BE2C (cell line): ENCODE measurements at regions not wholly inside any gene's neighbourhood (a gene's known extent, or its start where the extent isn't known, plus 50 kb on each side); places are given as distances from the start of the nearest gene placed in this dataset.

Source experiments
- DNase-seq: peaks from one replicate; pipeline ENCODE4 v3.0.0-alpha.2; 2020
- H3K27me3 ChIP-seq: fragments of 250-450 bp; sonication (Bioruptor Pico); 2 replicates; pipeline ENCODE4 v1.5.1; 2020; ENCODE audit warnings: mild to moderate bottlenecking
- H3K36me3 ChIP-seq: fragments of 250-450 bp; sonication (Bioruptor Pico); 2 replicates; pipeline ENCODE4 v1.5.1; 2020; ENCODE audit warnings: mild to moderate bottlenecking
- H3K4me1 ChIP-seq: fragments of 250-450 bp; sonication (Bioruptor Pico); 2 replicates; pipeline ENCODE4 v1.5.1; 2020
- H3K4me3 ChIP-seq: 2 replicates; pipeline ENCODE4 v1.5.1; 2011; ENCODE audit warnings: low read depth, low read length
- H3K9me3 ChIP-seq: fragments of 250-450 bp; sonication (Bioruptor Pico); 2 replicates; pipeline ENCODE4 v1.5.1; 2020
- TF ChIP-seq, protein P1 (sequence below): IDR thresholded peaks from 2 replicates; pipeline ENCODE4 v1.5.1; 2012; ENCODE audit warnings: mild to moderate bottlenecking, low read depth, low read length

GRCh38 chr4:41458689-41459088 is 79.3 kb upstream of the LIMCH1 start:
- TF ChIP-seq, protein P1, sequence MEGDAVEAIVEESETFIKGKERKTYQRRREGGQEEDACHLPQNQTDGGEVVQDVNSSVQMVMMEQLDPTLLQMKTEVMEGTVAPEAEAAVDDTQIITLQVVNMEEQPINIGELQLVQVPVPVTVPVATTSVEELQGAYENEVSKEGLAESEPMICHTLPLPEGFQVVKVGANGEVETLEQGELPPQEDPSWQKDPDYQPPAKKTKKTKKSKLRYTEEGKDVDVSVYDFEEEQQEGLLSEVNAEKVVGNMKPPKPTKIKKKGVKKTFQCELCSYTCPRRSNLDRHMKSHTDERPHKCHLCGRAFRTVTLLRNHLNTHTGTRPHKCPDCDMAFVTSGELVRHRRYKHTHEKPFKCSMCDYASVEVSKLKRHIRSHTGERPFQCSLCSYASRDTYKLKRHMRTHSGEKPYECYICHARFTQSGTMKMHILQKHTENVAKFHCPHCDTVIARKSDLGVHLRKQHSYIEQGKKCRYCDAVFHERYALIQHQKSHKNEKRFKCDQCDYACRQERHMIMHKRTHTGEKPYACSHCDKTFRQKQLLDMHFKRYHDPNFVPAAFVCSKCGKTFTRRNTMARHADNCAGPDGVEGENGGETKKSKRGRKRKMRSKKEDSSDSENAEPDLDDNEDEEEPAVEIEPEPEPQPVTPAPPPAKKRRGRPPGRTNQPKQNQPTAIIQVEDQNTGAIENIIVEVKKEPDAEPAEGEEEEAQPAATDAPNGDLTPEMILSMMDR, result no peak
- Histone ChIP-seq H3K4me3 (no peak overlapping the region), H3K9me3 (no peaks in the 10 kb centered on the region), H3K36me3 (peaks cover 4% of the 10 kb centered on the region; the same call in 1 of the 2 replicates), H3K27me3 (no peaks in the 10 kb centered on the region), H3K4me1 (peaks cover 49% of the 10 kb centered on the region)
- DNase-seq, result no peak

DNA sequence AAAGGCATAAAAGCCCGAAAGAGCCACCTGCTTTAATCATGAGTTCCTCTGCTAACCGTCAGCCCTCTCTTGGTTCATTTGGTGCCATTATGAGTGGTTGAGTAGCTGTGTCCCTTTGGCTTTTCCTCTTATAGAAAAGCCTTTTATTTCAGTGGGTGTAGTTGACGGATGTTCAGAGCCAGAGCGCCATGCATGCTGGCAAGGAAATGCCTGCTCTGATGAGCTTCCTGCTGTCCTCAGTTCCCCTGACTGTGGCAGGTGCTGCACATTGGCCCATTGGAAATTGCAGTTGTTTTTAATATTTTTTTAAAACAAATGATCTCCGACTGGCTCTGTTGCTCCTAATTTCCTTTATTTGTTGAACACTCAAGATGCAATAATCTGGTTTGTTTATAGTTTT is 77.3 kb upstream of the LIMCH1 start:
- TF ChIP-seq, protein P1, result no peak

GRCh38 chr4:41461780-41462307 is 76.1 kb upstream of the LIMCH1 start:
- DNase-seq, result no peak
- no peaks in the 10 kb centered on the region for H3K9me3 ChIP-seq
- H3K36me3 ChIP-seq, result peaks cover 4% of the 10 kb centered on the region; the same call in 1 of the 2 replicates
- no peak overlapping the region for H3K4me3 ChIP-seq
- H3K4me1 ChIP-seq, result peaks cover 37% of the 10 kb centered on the region
- TF ChIP-seq, protein P1, result no peak
- no peaks in the 10 kb centered on the region for H3K27me3 ChIP-seq

More for the DNA sequence above, 77.3 kb upstream of the LIMCH1 start:
- peaks cover 4% of the 10 kb centered on the region; the same call in 1 of the 2 replicates for H3K36me3 ChIP-seq
- no peak overlapping the region for H3K4me3 ChIP-seq
- DNase-seq, result no peak
- no peaks in the 10 kb centered on the region for H3K9me3 ChIP-seq
- H3K27me3 ChIP-seq, result no peaks in the 10 kb centered on the region
- H3K4me1 ChIP-seq, result peaks cover 43% of the 10 kb centered on the region

GRCh38 chr4:41465146-41465761 is 72.7 kb upstream of the LIMCH1 start:
- TF ChIP-seq, protein P1, result no peak
- H3K4me3 ChIP-seq, result no peak overlapping the region
- H3K27me3 ChIP-seq, result no peaks in the 10 kb centered on the region
- no peak for DNase-seq
- H3K9me3 ChIP-seq, result no peaks in the 10 kb centered on the region
- H3K36me3 ChIP-seq, result peaks cover 8% of the 10 kb centered on the region; the same call in 1 of the 2 replicates
- peaks cover 50% of the 10 kb centered on the region for H3K4me1 ChIP-seq

GRCh38 chr4:41466249-41466648 is 71.7 kb upstream of the LIMCH1 start:
- H3K9me3 ChIP-seq, result no peaks in the 10 kb centered on the region
- H3K36me3 ChIP-seq, result peaks cover 8% of the 10 kb centered on the region; the same call in 1 of the 2 replicates
- TF ChIP-seq, protein P1, result no peak
- no peak overlapping the region for H3K4me3 ChIP-seq
- DNase-seq, result peak; percentile 57
- H3K4me1 ChIP-seq, result peaks cover 42% of the 10 kb centered on the region
- H3K27me3 ChIP-seq, result no peaks in the 10 kb centered on the region

GRCh38 chr4:41468122-41468521 is 69.8 kb upstream of the LIMCH1 start:
- TF ChIP-seq, protein P1, result no peak
- no peaks in the 10 kb centered on the region for H3K27me3 ChIP-seq
- peaks cover 40% of the 10 kb centered on the region for H3K4me1 ChIP-seq
- no peaks in the 10 kb centered on the region for H3K9me3 ChIP-seq
- H3K4me3 ChIP-seq, result no peak overlapping the region
- no peak for DNase-seq
- peaks cover 5% of the 10 kb centered on the region; the same call in 1 of the 2 replicates for H3K36me3 ChIP-seq
